Neutrophil (primary cell): ENCODE measurements at regions not wholly inside any gene's neighbourhood (a gene's known extent, or its start where the extent isn't known, plus 50 kb on each side); places are given as distances from the start of the nearest gene placed in this dataset.
"Not testable (repeated sequence)": the region's sequence is repeated elsewhere in the genome, so short reads cannot be mapped to it uniquely, and the experiment has no call there.

Experiments used
- H3K27ac ChIP-seq: fragments of 200-600 bp; sonication (generic); 2 replicates; pipeline ENCODE4 v1.5.1; 2016; ENCODE audit warnings: mild to moderate bottlenecking, moderate library complexity
- H3K27me3 ChIP-seq: fragments of 200-600 bp; sonication (generic); 2 replicates; pipeline ENCODE4 v1.6.0; 2016; ENCODE audit warnings: mild to moderate bottlenecking
- H3K36me3 ChIP-seq: fragments of 200-600 bp; sonication (generic); 2 replicates; pipeline ENCODE4 v1.5.1; 2017
- H3K4me1 ChIP-seq, 2 experiments: fragments of 200-600 bp in 1 of 2; sonication (generic) in 1 of 2; 1 replicate in 1 of 2; 2 replicates in 1 of 2; pipeline versions ENCODE4 v1.5.1 to v1.6.1; 2013 to 2016; ENCODE audit warnings: low read depth in 1 of 2, low read length in 1 of 2, mild to moderate bottlenecking in 1 of 2, moderate library complexity in 1 of 2; ENCODE audit not compliant: control insufficient read depth in 1 of 2, insufficient read depth in 1 of 2
- H3K4me3 ChIP-seq, 2 experiments: fragments of 200-600 bp in 1 of 2; sonication (generic) in 1 of 2; 1 replicate in 1 of 2; 2 replicates in 1 of 2; pipeline ENCODE4 v1.5.1; 2013 to 2016; ENCODE audit warnings: low read depth in 1 of 2, low read length in 1 of 2, mild to moderate bottlenecking in 1 of 2, moderate library complexity in 1 of 2
- H3K9me3 ChIP-seq: fragments of 200-600 bp; sonication (generic); 2 replicates; pipeline ENCODE4 v1.5.1; 2016
- TF ChIP-seq, protein P1 (sequence below): fragments of 200-600 bp; sonication (generic); IDR thresholded peaks from 2 replicates; pipeline ENCODE4 v1.5.1; 2016; ENCODE audit warnings: antibody characterized with exemption

GRCh38 chr14:106511006-106511799 lies 984.8 kb downstream of the TMEM121 start:
- no peak overlapping the region for H3K4me3 ChIP-seq
- no peaks in the 10 kb centered on the region for H3K36me3 ChIP-seq
- no peaks in the 10 kb centered on the region for H3K4me1 ChIP-seq
- no peaks in the 10 kb centered on the region for H3K9me3 ChIP-seq
- no peak overlapping the region for H3K27ac ChIP-seq
- TF ChIP-seq, protein P1, sequence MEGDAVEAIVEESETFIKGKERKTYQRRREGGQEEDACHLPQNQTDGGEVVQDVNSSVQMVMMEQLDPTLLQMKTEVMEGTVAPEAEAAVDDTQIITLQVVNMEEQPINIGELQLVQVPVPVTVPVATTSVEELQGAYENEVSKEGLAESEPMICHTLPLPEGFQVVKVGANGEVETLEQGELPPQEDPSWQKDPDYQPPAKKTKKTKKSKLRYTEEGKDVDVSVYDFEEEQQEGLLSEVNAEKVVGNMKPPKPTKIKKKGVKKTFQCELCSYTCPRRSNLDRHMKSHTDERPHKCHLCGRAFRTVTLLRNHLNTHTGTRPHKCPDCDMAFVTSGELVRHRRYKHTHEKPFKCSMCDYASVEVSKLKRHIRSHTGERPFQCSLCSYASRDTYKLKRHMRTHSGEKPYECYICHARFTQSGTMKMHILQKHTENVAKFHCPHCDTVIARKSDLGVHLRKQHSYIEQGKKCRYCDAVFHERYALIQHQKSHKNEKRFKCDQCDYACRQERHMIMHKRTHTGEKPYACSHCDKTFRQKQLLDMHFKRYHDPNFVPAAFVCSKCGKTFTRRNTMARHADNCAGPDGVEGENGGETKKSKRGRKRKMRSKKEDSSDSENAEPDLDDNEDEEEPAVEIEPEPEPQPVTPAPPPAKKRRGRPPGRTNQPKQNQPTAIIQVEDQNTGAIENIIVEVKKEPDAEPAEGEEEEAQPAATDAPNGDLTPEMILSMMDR = no peak
- H3K27me3 ChIP-seq = peaks cover 32% of the 10 kb centered on the region

DNA sequence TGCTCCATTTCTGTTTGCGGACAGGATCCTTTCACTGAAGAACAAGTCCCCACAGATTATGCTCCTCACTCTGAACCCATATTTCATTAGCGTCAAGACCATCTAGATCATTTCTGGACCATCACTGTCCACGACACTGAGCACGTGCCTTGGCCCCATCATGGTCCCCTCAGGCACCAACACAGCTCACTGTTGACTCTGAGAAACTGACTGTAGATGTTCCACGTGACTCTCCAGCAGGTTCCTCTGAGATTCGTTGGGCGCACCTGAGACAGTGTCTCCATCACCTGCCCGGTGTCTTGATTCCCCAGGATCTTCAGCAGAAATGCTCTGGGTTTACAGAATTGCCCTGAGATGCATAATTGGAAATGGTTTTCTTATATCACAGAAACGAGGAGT lies 985.4 kb downstream of the TMEM121 start:
- Histone ChIP-seq H3K4me3 (no peak overlapping the region), H3K9me3 (no peaks in the 10 kb centered on the region), H3K4me1 (no peaks in the 10 kb centered on the region), H3K27me3 (peaks cover 32% of the 10 kb centered on the region), H3K36me3 (no peaks in the 10 kb centered on the region), H3K27ac (no peak overlapping the region)
- TF ChIP-seq, protein P1 = no peak

GRCh38 chr14:106513302-106513701 lies 986.9 kb downstream of the TMEM121 start:
- H3K27ac ChIP-seq = no peak overlapping the region
- no peaks in the 10 kb centered on the region for H3K4me1 ChIP-seq
- no peaks in the 10 kb centered on the region for H3K9me3 ChIP-seq
- no peak overlapping the region for H3K4me3 ChIP-seq
- no peaks in the 10 kb centered on the region for H3K36me3 ChIP-seq
- TF ChIP-seq, protein P1 = no peak
- peaks cover 38% of the 10 kb centered on the region for H3K27me3 ChIP-seq

DNA sequence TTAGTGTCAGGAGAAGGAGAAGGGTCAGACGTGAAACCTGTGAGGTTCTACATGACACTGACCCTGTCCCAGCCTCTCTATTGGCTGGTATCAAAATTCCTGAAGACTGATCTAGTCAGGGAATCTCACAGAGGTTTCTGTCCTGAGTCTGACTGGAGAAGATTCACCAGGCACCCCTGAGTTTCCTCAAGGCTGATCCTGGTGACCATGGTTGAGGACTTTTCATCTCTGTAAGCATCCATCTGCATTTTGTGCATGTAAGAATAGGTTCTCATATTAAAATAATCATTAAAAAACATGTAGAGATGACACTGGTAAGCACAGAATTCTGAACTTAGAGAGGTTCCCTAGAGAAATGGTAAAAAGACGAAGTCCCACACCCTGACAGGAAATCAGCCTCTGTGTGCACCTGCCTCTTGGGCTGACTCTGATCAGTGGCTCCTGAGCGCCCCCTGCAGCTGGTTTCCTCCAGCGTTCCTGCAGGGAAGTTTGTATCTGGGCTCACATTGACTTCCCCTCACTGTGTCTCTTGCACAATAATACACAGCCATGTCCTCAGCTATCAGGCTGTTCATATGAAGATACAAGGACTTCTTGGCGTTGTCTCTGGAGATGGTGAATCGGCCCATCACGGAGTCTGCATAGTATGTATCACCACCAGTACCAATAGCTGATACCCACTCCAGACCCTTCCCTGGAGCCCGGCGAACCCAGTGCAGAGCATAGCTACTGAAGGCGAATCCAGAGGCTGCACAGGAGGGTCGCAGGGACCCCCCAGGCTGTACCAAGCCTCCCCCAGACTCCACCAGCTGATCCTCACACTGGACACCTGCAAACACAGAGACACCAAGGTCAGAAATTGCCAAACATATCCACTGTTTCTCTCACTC lies 991.9 kb downstream of the TMEM121 start:
- H3K36me3 ChIP-seq = no peaks in the 10 kb centered on the region
- no peak overlapping the region for H3K4me3 ChIP-seq
- H3K9me3 ChIP-seq = no peaks in the 10 kb centered on the region
- no peak overlapping the region for H3K27ac ChIP-seq
- no peaks in the 10 kb centered on the region for H3K4me1 ChIP-seq
- H3K27me3 ChIP-seq = peaks cover 21% of the 10 kb centered on the region
- TF ChIP-seq, protein P1 = no peak

GRCh38 chr14:106522118-106522517 lies 995.7 kb downstream of the TMEM121 start:
- not testable (repeated sequence) for H3K36me3 ChIP-seq, H3K4me1 ChIP-seq, H3K4me3 ChIP-seq, H3K27ac ChIP-seq, H3K9me3 ChIP-seq, H3K27me3 ChIP-seq

- no peaks in the 10 kb centered on the region for H3K9me3 ChIP-seq
- H3K4me1 ChIP-seq = no peaks in the 10 kb centered on the region
- no peak overlapping the region for H3K4me3 ChIP-seq
- no peak overlapping the region for H3K27ac ChIP-seq
- no peaks in the 10 kb centered on the region for H3K36me3 ChIP-seq
- no peaks in the 10 kb centered on the region for H3K27me3 ChIP-seq
- TF ChIP-seq, protein P1 = no peak
Measured at GRCh38 chr14:106522990-106523389, 996.6 kb downstream of the TMEM121 start.
